ENCODE measurements at regions not wholly inside any gene's neighbourhood (a gene's known extent, or its start where the extent isn't known, plus 50 kb on each side); places are given as distances from the start of the nearest gene placed in this dataset.

DNA sequence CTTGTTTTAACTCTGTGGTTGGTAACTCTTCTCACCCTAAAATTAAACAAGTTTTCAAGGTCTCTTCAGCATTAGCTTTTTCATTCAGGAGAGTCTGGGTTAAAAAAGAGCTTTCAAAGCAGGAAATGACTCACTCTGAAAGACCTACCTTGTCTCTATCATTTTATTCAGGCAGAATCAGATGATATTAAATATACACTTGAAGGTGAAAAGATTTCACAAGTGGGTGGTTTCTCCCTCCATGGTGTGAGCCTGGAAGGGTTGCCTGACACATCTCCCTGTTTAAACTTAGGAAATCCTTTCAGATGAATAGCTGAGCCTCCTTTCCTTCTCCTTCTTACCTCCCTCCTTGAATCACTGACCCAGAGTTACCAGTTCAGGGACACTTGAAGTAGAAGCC, 1402.0 kb upstream of the PIK3C3 start:
- Histone ChIP-seq H3K9me3 (ENCODE audit: low read length) (no peaks in the 10 kb centered on the region), H4K20me1 (ENCODE audit: low read length) (no peaks in the 10 kb centered on the region), H3K27me3 (ENCODE audit: low read length) (no peaks in the 10 kb centered on the region), H3K36me3 (ENCODE audit: low read depth, low read length) (no peaks in the 10 kb centered on the region), H3K9ac (ENCODE audit: low read length) (no peak overlapping the region), H2AFZ (ENCODE audit: low read length) (no peak overlapping the region), H3K4me3 (ENCODE audit: low read length) (no peak overlapping the region), H3K4me1 (ENCODE audit: insufficient read depth, low read length) (no peaks in the 10 kb centered on the region), H3F3A (ENCODE audit: low read length, unreplicated experiment) (no peaks in the 10 kb centered on the region), H3K27ac (ENCODE audit: low read length) (no peak overlapping the region), H3K4me2 (ENCODE audit: low read length) (no peak overlapping the region), H3K79me2 (ENCODE audit: low read length) (no peaks in the 10 kb centered on the region), H3K9me2 (replicated peaks; ENCODE audit: low read length) (no peaks in the 10 kb centered on the region)
- DNase-seq (no peak), ATAC-seq (no peak)
- POLR2A ChIA-PET (ENCODE audit: unreplicated experiment) = no interaction called here
- CTCF ChIA-PET = no interaction called here
- TF ChIP-seq EZH2phosphoT487 (IDR thresholded peaks at IDR 0.05; ENCODE audit: borderline replicate concordance, low read length) (no peak), EZH2 (IDR thresholded peaks at IDR 0.05; ENCODE audit: low read length, unreplicated experiment) (no peak)
- TF ChIP-seq, protein P1, sequence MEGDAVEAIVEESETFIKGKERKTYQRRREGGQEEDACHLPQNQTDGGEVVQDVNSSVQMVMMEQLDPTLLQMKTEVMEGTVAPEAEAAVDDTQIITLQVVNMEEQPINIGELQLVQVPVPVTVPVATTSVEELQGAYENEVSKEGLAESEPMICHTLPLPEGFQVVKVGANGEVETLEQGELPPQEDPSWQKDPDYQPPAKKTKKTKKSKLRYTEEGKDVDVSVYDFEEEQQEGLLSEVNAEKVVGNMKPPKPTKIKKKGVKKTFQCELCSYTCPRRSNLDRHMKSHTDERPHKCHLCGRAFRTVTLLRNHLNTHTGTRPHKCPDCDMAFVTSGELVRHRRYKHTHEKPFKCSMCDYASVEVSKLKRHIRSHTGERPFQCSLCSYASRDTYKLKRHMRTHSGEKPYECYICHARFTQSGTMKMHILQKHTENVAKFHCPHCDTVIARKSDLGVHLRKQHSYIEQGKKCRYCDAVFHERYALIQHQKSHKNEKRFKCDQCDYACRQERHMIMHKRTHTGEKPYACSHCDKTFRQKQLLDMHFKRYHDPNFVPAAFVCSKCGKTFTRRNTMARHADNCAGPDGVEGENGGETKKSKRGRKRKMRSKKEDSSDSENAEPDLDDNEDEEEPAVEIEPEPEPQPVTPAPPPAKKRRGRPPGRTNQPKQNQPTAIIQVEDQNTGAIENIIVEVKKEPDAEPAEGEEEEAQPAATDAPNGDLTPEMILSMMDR (conservative IDR thresholded peaks at IDR 0.05; ENCODE audit: low read depth, low read length) = no peak
- no TSS peak for BruUV-seq (replicated peaks)
- intact Hi-C loops (cut with micrococcal nuclease) = no loop called here

DNA sequence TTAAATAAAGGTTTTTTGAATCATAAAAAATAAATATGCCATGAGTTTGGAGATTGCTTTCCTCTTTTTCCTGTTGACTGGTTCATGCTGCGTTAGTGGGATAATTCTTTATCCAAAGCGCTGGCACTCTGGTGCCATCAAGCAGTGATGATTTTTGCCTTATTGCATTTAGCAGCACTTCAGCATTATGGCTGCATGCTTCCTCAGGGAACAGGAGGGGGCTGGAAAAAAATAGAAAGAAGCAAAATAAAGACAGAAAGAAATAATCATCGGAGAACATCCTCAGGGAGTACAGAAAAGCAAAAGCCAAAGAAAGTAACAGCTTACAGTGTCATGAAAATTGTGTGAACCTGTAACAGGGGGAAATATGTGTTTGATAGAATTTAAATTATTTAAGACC, 1408.2 kb upstream of the PIK3C3 start:
- Histone ChIP-seq H3K36me3 (ENCODE audit: low read depth, low read length) (no peaks in the 10 kb centered on the region), H4K20me1 (ENCODE audit: low read length) (no peaks in the 10 kb centered on the region), H2AFZ (ENCODE audit: low read length) (no peak overlapping the region), H3K4me1 (ENCODE audit: insufficient read depth, low read length) (no peaks in the 10 kb centered on the region), H3K27ac (ENCODE audit: low read length) (no peak overlapping the region), H3K9me3 (ENCODE audit: low read length) (no peaks in the 10 kb centered on the region), H3K79me2 (ENCODE audit: low read length) (no peaks in the 10 kb centered on the region), H3F3A (ENCODE audit: low read length, unreplicated experiment) (no peaks in the 10 kb centered on the region), H3K4me2 (ENCODE audit: low read length) (no peak overlapping the region), H3K4me3 (ENCODE audit: low read length) (no peak overlapping the region), H3K9ac (ENCODE audit: low read length) (no peak overlapping the region), H3K9me2 (replicated peaks; ENCODE audit: low read length) (no peaks in the 10 kb centered on the region), H3K27me3 (ENCODE audit: low read length) (no peaks in the 10 kb centered on the region)
- DNase-seq (no peak), ATAC-seq (no peak)
- CTCF ChIA-PET = no interaction called here
- BruUV-seq (replicated peaks) = no TSS peak
- POLR2A ChIA-PET (ENCODE audit: unreplicated experiment) = no interaction called here
- intact Hi-C loops (cut with micrococcal nuclease) = no loop called here
- TF ChIP-seq EZH2phosphoT487 (IDR thresholded peaks at IDR 0.05; ENCODE audit: borderline replicate concordance, low read length) = no peak
- TF ChIP-seq, protein P1 (conservative IDR thresholded peaks at IDR 0.05; ENCODE audit: low read depth, low read length) = no peak
- TF ChIP-seq EZH2 (IDR thresholded peaks at IDR 0.05; ENCODE audit: low read length, unreplicated experiment) = no peak

DNA sequence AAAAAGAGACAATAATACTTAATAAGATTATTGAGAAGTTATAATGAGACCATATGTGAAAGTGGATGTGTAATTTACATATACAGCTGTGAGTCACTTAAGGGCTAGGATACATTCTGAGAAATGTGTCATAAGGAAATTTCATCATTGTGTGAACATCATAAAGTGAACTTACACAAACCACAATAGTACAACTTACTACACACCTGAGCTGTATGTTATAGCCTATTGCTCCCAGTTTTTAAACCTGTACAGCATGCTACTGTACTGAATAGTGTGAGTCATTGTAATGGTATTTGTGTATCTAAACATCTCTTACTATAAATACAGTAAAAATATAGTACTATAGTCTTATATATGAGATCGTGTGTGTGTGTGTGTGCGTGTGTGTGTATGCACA, 1420.3 kb upstream of the PIK3C3 start:
- no peak overlapping the region for H3K4me3 ChIP-seq (ENCODE audit: low read length)
- DNase-seq (peak; percentile 53), ATAC-seq (peak; percentile 80)
- peaks cover 6% of the 10 kb centered on the region; the same call in 1 of the 2 replicates for H3K4me1 ChIP-seq (ENCODE audit: insufficient read depth, low read length)
- H3K9ac ChIP-seq (ENCODE audit: low read length) = no peak overlapping the region
- H3K9me2 ChIP-seq (replicated peaks; ENCODE audit: low read length) = no peaks in the 10 kb centered on the region
- H4K20me1 ChIP-seq (ENCODE audit: low read length) = no peaks in the 10 kb centered on the region
- no peak overlapping the region for H3K27ac ChIP-seq (ENCODE audit: low read length)
- no peaks in the 10 kb centered on the region for H3F3A ChIP-seq (ENCODE audit: low read length, unreplicated experiment)
- no peaks in the 10 kb centered on the region for H3K27me3 ChIP-seq (ENCODE audit: low read length)
- BruUV-seq (replicated peaks) = no TSS peak
- H2AFZ ChIP-seq (ENCODE audit: low read length) = no peak overlapping the region
- H3K4me2 ChIP-seq (ENCODE audit: low read length) = no peak overlapping the region
- intact Hi-C loops (cut with micrococcal nuclease) = no loop called here
- no peaks in the 10 kb centered on the region for H3K36me3 ChIP-seq (ENCODE audit: low read depth, low read length)
- TF ChIP-seq EZH2 (IDR thresholded peaks at IDR 0.05; ENCODE audit: low read length, unreplicated experiment) = no peak
- TF ChIP-seq, protein P1 (conservative IDR thresholded peaks at IDR 0.05; ENCODE audit: low read depth, low read length) = no peak
- no peak for TF ChIP-seq EZH2phosphoT487 (IDR thresholded peaks at IDR 0.05; ENCODE audit: borderline replicate concordance, low read length)
- CTCF ChIA-PET = no interaction called here
- H3K79me2 ChIP-seq (ENCODE audit: low read length) = no peaks in the 10 kb centered on the region
- POLR2A ChIA-PET (ENCODE audit: unreplicated experiment) = no interaction called here
- H3K9me3 ChIP-seq (ENCODE audit: low read length) = no peaks in the 10 kb centered on the region
